Panc1 (cell line): ENCODE measurements at regions not wholly inside any gene's neighbourhood (a gene's known extent, or its start where the extent isn't known, plus 50 kb on each side); places are given as distances from the start of the nearest gene placed in this dataset.

Experiments used
- ATAC-seq: fragments of 200-7000 bp; cut with Tn5 transposase; 2 replicates; pipeline ENCODE4 v1.9.1; 2020; ENCODE audit warnings: mild to moderate bottlenecking, moderate library complexity
- BruUV-seq: library from RNA; stranded (reverse); fragments of 400-500 nt; replicated peaks from 2 replicates; lab custom pipeline; 2021; lab: Mats Ljungman, UMichigan
- CTCF ChIA-PET: fragments of 300-600 bp; sonication (Branson Sonifier 250); formaldehyde crosslinking; loops from one replicate; lab custom pipeline; 2022; ENCODE audit warnings: antibody characterized with exemption; lab: Charles Lee
- POLR2A ChIA-PET: fragments of 300-600 bp; sonication (Branson Sonifier 250); formaldehyde crosslinking; loops from one replicate; lab custom pipeline; 2022; ENCODE audit warnings: antibody characterized with exemption; lab: Charles Lee
- DNase-seq: peaks from one replicate; pipeline ENCODE4 v3.0.0-alpha.2; 2010; ENCODE audit warnings: low read depth, low spot score
- H3K27ac ChIP-seq: 2 replicates; pipeline ENCODE4 v1.5.1; 2011; ENCODE audit warnings: mild to moderate bottlenecking, low read length, inconsistent platforms
- H3K27me3 ChIP-seq: fragments of 200-500 bp; sonication (Bioruptor generic); 2 replicates; pipeline ENCODE4 v1.6.0; 2014; ENCODE audit warnings: low read length, inconsistent platforms; ENCODE audit not compliant: control insufficient read depth, insufficient read depth
- H3K36me3 ChIP-seq: fragments of 200-500 bp; sonication (Bioruptor generic); 2 replicates; pipeline ENCODE4 v1.5.1; 2014; ENCODE audit warnings: inconsistent platforms, mild to moderate bottlenecking, low read length, moderate library complexity; ENCODE audit not compliant: control insufficient read depth, insufficient read depth
- H3K4me1 ChIP-seq: 2 replicates; pipeline ENCODE4 v1.5.1; 2011; ENCODE audit warnings: inconsistent platforms, mild to moderate bottlenecking, low read length, moderate library complexity; ENCODE audit not compliant: control insufficient read depth, insufficient read depth
- H3K4me3 ChIP-seq, 2 experiments: 2 replicates each; pipeline ENCODE4 v1.5.1; 2011 to 2012; ENCODE audit warnings: low read depth in 2 of 2, low read length in 2 of 2, mild to moderate bottlenecking in 2 of 2, inconsistent platforms in 1 of 2, moderate library complexity in 1 of 2
- H3K9me3 ChIP-seq: fragments of 200-500 bp; sonication (Bioruptor generic); 2 replicates; pipeline ENCODE4 v1.5.1; 2014; ENCODE audit warnings: low read depth, mild to moderate bottlenecking, inconsistent platforms, low read length, moderate library complexity; ENCODE audit not compliant: control insufficient read depth, insufficient read depth
- CTCF ChIP-seq: fragments of 450-650 bp; IDR thresholded peaks from 2 replicates; pipeline ENCODE4 v1.5.1; 2017; ENCODE audit warnings: mild to moderate bottlenecking
- POLR2AphosphoS5 ChIP-seq: IDR thresholded peaks from 2 replicates; pipeline ENCODE4 v1.6.1; 2012; ENCODE audit warnings: mild to moderate bottlenecking, low read depth, low read length, moderate library complexity
- REST ChIP-seq, 2 experiments: IDR thresholded peaks; 2 replicates each; pipeline ENCODE4 v1.6.1; 2011 to 2012; ENCODE audit warnings: low read depth in 2 of 2, control low read depth in 1 of 2, low read length in 1 of 2, mild to moderate bottlenecking in 1 of 2, moderate library complexity in 1 of 2; ENCODE audit not compliant: insufficient read depth in 1 of 2
- SIN3A ChIP-seq: IDR thresholded peaks from 2 replicates; pipeline ENCODE4 v1.6.1; 2012; ENCODE audit warnings: low read depth, mild to moderate bottlenecking, low read length, moderate library complexity, borderline replicate concordance; ENCODE audit not compliant: insufficient read depth
- TCF7L2 ChIP-seq: IDR thresholded peaks from 2 replicates; pipeline ENCODE4 v1.6.1; 2011; ENCODE audit warnings: mild to moderate bottlenecking, low read depth, low read length, inconsistent platforms
- in situ Hi-C: cut with HindIII; loops from 2 replicates; pipeline ENCODE4 v1.10.0; 2016; ENCODE audit warnings: low sequenced_read_pairs, low pct_unique_long_range_greater_than_20kb
- intact Hi-C: fragments of 100-400 bp; cut with micrococcal nuclease; formaldehyde crosslinking; loops from one replicate; pipeline ENCODE4 v1.10.0; 2022; ENCODE audit not compliant: unreplicated experiment

- no peak overlapping the region for H3K4me3 ChIP-seq
- TF ChIP-seq REST (IDR thresholded peaks at IDR 0.05; ENCODE audit: insufficient read depth in 1 of 2, low read depth in 2 of 2, low read length in 1 of 2) (no peak), TCF7L2 (no peak), POLR2AphosphoS5 (no peak), CTCF (no peak), SIN3A (no peak)
- H3K36me3 ChIP-seq: no peaks in the 10 kb centered on the region
- no peaks in the 10 kb centered on the region; the same call in 1 of the 2 replicates for H3K4me1 ChIP-seq
- intact Hi-C loops (no loop called here), in situ Hi-C loops (no loop called here)
- BruUV-seq: no TSS peak
- ChIA-PET POLR2A (no interaction called here), CTCF (no interaction called here)
- no peaks in the 10 kb centered on the region for H3K9me3 ChIP-seq
- no peak for DNase-seq
- no peak for ATAC-seq
- H3K27me3 ChIP-seq: no peaks in the 10 kb centered on the region
- H3K27ac ChIP-seq: no peak overlapping the region
These were observed 246.3 kb upstream of the FZD8 start for GRCh38 chr10:35888400-35888799.

GRCh38 chr10:35887685-35888084 is 245.6 kb upstream of the FZD8 start:
- intact Hi-C loops (no loop called here), in situ Hi-C loops (no loop called here)
- no TSS peak for BruUV-seq
- H3K4me3 ChIP-seq: no peak overlapping the region
- H3K36me3 ChIP-seq: no peaks in the 10 kb centered on the region
- DNase-seq: no peak
- CTCF ChIA-PET: no interaction called here
- no peaks in the 10 kb centered on the region for H3K9me3 ChIP-seq
- no peak overlapping the region for H3K27ac ChIP-seq
- no peaks in the 10 kb centered on the region; the same call in 1 of the 2 replicates for H3K4me1 ChIP-seq
- POLR2A ChIA-PET: no interaction called here
- H3K27me3 ChIP-seq: no peaks in the 10 kb centered on the region
- no peak for ATAC-seq
- no peak for TF ChIP-seq CTCF
- TF ChIP-seq POLR2AphosphoS5: no peak
- TF ChIP-seq REST (IDR thresholded peaks at IDR 0.05; ENCODE audit: insufficient read depth in 1 of 2, low read depth in 2 of 2, low read length in 1 of 2): no peak
- TF ChIP-seq SIN3A: no peak
- no peak for TF ChIP-seq TCF7L2
